ENCODE measurements at regions not wholly inside any gene's neighbourhood (a gene's known extent, or its start where the extent isn't known, plus 50 kb on each side); places are given as distances from the start of the nearest gene placed in this dataset.
"Not testable (repeated sequence)": the region's sequence is repeated elsewhere in the genome, so short reads cannot be mapped to it uniquely, and the experiment has no call there.

GRCh38 chr9:7454624-7455023 lies 345.0 kb downstream of the DMAC1 start:
- no peak overlapping the region for H3K27ac ChIP-seq
- H3K27me3 ChIP-seq (replicated peaks): no peaks in the 10 kb centered on the region
- DNase-seq (ENCODE audit: low read depth in 1 of 2, low spot score in 2 of 2): no peak
- H3K36me3 ChIP-seq: no peaks in the 10 kb centered on the region
- H3K4me3 ChIP-seq: no peak overlapping the region
- no peaks in the 10 kb centered on the region for H3K4me1 ChIP-seq (replicated peaks)
- no peaks in the 10 kb centered on the region for H3K9me3 ChIP-seq (replicated peaks)

- Histone ChIP-seq H3K27me3 (replicated peaks) (no peaks in the 10 kb centered on the region), H3K4me1 (replicated peaks) (no peaks in the 10 kb centered on the region), H3K9me3 (replicated peaks) (no peaks in the 10 kb centered on the region), H3K27ac (no peak overlapping the region), H3K4me3 (no peak overlapping the region), H3K36me3 (no peaks in the 10 kb centered on the region)
- no peak for DNase-seq (ENCODE audit: low read depth in 1 of 2, low spot score in 2 of 2)
Observed at GRCh38 chr9:7452378-7452777, 347.2 kb downstream of the DMAC1 start.

- no peaks in the 10 kb centered on the region for H3K27me3 ChIP-seq (replicated peaks)
- H3K36me3 ChIP-seq: no peaks in the 10 kb centered on the region
- DNase-seq (ENCODE audit: low read depth in 1 of 2, low spot score in 2 of 2): no peak
- H3K4me3 ChIP-seq: no peak overlapping the region
- no peaks in the 10 kb centered on the region for H3K4me1 ChIP-seq (replicated peaks)
- no peaks in the 10 kb centered on the region for H3K9me3 ChIP-seq (replicated peaks)
- H3K27ac ChIP-seq: no peak overlapping the region
Observed at GRCh38 chr9:7451062-7451461, 348.5 kb downstream of the DMAC1 start.

- Histone ChIP-seq H3K27ac (no peak overlapping the region), H3K4me3 (no peak overlapping the region), H3K36me3 (no peaks in the 10 kb centered on the region), H3K9me3 (replicated peaks) (no peaks in the 10 kb centered on the region), H3K27me3 (replicated peaks) (no peaks in the 10 kb centered on the region), H3K4me1 (replicated peaks) (no peaks in the 10 kb centered on the region)
- no peak for DNase-seq (ENCODE audit: low read depth in 1 of 2, low spot score in 2 of 2)
Observed at GRCh38 chr9:7443541-7443940, 356.0 kb downstream of the DMAC1 start.

GRCh38 chr9:7439355-7439995 lies 360.1 kb downstream of the DMAC1 start:
- Histone ChIP-seq H3K36me3 (no peaks in the 10 kb centered on the region), H3K27me3 (replicated peaks) (no peaks in the 10 kb centered on the region), H3K27ac (no peak overlapping the region), H3K4me3 (no peak overlapping the region), H3K9me3 (replicated peaks) (no peaks in the 10 kb centered on the region), H3K4me1 (replicated peaks) (no peaks in the 10 kb centered on the region)
- no peak for DNase-seq (ENCODE audit: low read depth in 1 of 2, low spot score in 2 of 2)

GRCh38 chr9:7436754-7437153 lies 362.8 kb downstream of the DMAC1 start:
- H3K4me3 ChIP-seq: no peak overlapping the region
- H3K27me3 ChIP-seq (replicated peaks): no peaks in the 10 kb centered on the region
- H3K9me3 ChIP-seq (replicated peaks): no peaks in the 10 kb centered on the region
- no peaks in the 10 kb centered on the region for H3K36me3 ChIP-seq
- no peak overlapping the region for H3K27ac ChIP-seq
- no peak for DNase-seq (ENCODE audit: low read depth in 1 of 2, low spot score in 2 of 2)
- H3K4me1 ChIP-seq (replicated peaks): no peaks in the 10 kb centered on the region

- no peak for DNase-seq (ENCODE audit: low read depth in 1 of 2, low spot score in 2 of 2)
- no peaks in the 10 kb centered on the region for H3K27me3 ChIP-seq (replicated peaks)
- H3K36me3 ChIP-seq: no peaks in the 10 kb centered on the region
- no peaks in the 10 kb centered on the region for H3K4me1 ChIP-seq (replicated peaks)
- H3K9me3 ChIP-seq (replicated peaks): no peaks in the 10 kb centered on the region
- no peak overlapping the region for H3K27ac ChIP-seq
- no peak overlapping the region for H3K4me3 ChIP-seq
Observed at GRCh38 chr9:7433508-7434292, 365.9 kb downstream of the DMAC1 start.

GRCh38 chr9:7432989-7433388 lies 366.6 kb downstream of the DMAC1 start:
- Histone ChIP-seq H3K27me3 (replicated peaks) (no peaks in the 10 kb centered on the region), H3K9me3 (replicated peaks) (no peaks in the 10 kb centered on the region), H3K4me1 (replicated peaks) (no peaks in the 10 kb centered on the region), H3K27ac (no peak overlapping the region), H3K4me3 (no peak overlapping the region), H3K36me3 (no peaks in the 10 kb centered on the region)
- DNase-seq (ENCODE audit: low read depth in 1 of 2, low spot score in 2 of 2): no peak

- H3K4me3 ChIP-seq; DNase-seq (ENCODE audit: low read depth in 1 of 2, low spot score in 2 of 2); H3K27me3 ChIP-seq (replicated peaks); H3K4me1 ChIP-seq (replicated peaks); H3K36me3 ChIP-seq; H3K27ac ChIP-seq; H3K9me3 ChIP-seq (replicated peaks): not testable (repeated sequence)
Observed at GRCh38 chr9:7417397-7417796, 382.2 kb downstream of the DMAC1 start.

GRCh38 chr9:7415836-7416235 lies 383.7 kb downstream of the DMAC1 start:
- Histone ChIP-seq H3K9me3 (replicated peaks) (no peaks in the 10 kb centered on the region), H3K27ac (no peak overlapping the region), H3K4me3 (no peak overlapping the region), H3K4me1 (replicated peaks) (no peaks in the 10 kb centered on the region), H3K36me3 (no peaks in the 10 kb centered on the region), H3K27me3 (replicated peaks) (no peaks in the 10 kb centered on the region)
- DNase-seq (ENCODE audit: low read depth in 1 of 2, low spot score in 2 of 2): no peak

GRCh38 chr9:7408845-7409244 lies 390.7 kb downstream of the DMAC1 start:
- H3K4me1 ChIP-seq (replicated peaks): no peaks in the 10 kb centered on the region
- DNase-seq (ENCODE audit: low read depth in 1 of 2, low spot score in 2 of 2): no peak
- H3K27me3 ChIP-seq (replicated peaks): no peaks in the 10 kb centered on the region
- no peak overlapping the region for H3K27ac ChIP-seq
- H3K4me3 ChIP-seq: no peak overlapping the region
- no peaks in the 10 kb centered on the region for H3K9me3 ChIP-seq (replicated peaks)
- H3K36me3 ChIP-seq: no peaks in the 10 kb centered on the region

- Histone ChIP-seq H3K27me3 (replicated peaks) (no peaks in the 10 kb centered on the region), H3K9me3 (replicated peaks) (no peaks in the 10 kb centered on the region), H3K27ac (no peak overlapping the region), H3K4me3 (no peak overlapping the region), H3K36me3 (no peaks in the 10 kb centered on the region), H3K4me1 (replicated peaks) (no peaks in the 10 kb centered on the region)
- no peak for DNase-seq (ENCODE audit: low read depth in 1 of 2, low spot score in 2 of 2)
Observed at GRCh38 chr9:7407246-7407645, 392.3 kb downstream of the DMAC1 start.

- no peaks in the 10 kb centered on the region for H3K4me1 ChIP-seq (replicated peaks)
- H3K9me3 ChIP-seq (replicated peaks): no peaks in the 10 kb centered on the region
- DNase-seq (ENCODE audit: low read depth in 1 of 2, low spot score in 2 of 2): no peak
- H3K4me3 ChIP-seq: no peak overlapping the region
- no peaks in the 10 kb centered on the region for H3K36me3 ChIP-seq
- H3K27ac ChIP-seq: no peak overlapping the region
- H3K27me3 ChIP-seq (replicated peaks): no peaks in the 10 kb centered on the region
Observed at GRCh38 chr9:7405924-7406604, 393.5 kb downstream of the DMAC1 start.

GRCh38 chr9:7403839-7404487 lies 395.6 kb downstream of the DMAC1 start:
- DNase-seq (ENCODE audit: low read depth in 1 of 2, low spot score in 2 of 2): no peak
- Histone ChIP-seq H3K36me3 (no peaks in the 10 kb centered on the region), H3K4me3 (no peak overlapping the region), H3K27me3 (replicated peaks) (no peaks in the 10 kb centered on the region), H3K27ac (no peak overlapping the region), H3K4me1 (replicated peaks) (no peaks in the 10 kb centered on the region), H3K9me3 (replicated peaks) (no peaks in the 10 kb centered on the region)

Measured in SJSA1 (cell line).